GM20000 (cell line): ENCODE measurements at regions not wholly inside any gene's neighbourhood (a gene's known extent, or its start where the extent isn't known, plus 50 kb on each side); places are given as distances from the start of the nearest gene placed in this dataset.

ENCODE experiments used
- DNase-seq: peaks from one replicate; pipeline ENCODE4 v3.0.0; 2012; ENCODE audit warnings: low spot score
- TF ChIP-seq, protein P1 (sequence below): IDR thresholded peaks from 2 replicates; pipeline ENCODE4 v1.5.1; 2012; ENCODE audit warnings: mild to moderate bottlenecking, control low read depth; ENCODE audit errors: extremely low read depth, missing control alignments

DNA sequence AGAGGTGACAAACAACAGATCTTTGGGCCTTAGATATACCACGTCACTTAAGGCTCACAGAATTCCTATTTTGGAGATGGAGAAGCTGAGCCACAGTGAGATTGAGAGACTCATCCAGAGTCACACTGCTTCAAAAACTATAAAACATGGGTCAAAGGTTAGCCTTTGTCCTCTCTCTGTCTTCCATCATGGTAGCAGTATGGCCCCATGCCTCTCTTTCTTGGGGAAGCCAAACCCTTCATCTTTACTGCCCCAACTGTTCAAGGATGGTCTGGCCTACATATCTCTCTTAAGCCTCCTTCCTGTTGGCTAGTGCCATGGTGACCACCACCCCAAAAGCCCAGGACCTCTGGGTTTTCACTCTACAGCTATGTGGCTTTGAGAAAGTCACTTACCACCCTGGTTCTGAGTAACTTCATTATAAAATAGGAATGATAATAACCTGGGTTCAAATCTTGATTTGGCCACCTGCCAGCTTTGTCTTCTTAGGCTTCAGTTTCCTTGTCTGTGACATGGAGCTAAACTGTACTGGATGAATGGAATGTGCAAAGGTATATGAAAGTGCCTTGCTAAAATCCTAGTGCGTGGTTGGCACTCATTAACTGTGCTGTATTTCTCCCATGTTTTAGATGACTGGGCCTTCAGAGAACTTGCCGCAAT lies 85.9 kb upstream of the JUN start:
- TF ChIP-seq, protein P1, sequence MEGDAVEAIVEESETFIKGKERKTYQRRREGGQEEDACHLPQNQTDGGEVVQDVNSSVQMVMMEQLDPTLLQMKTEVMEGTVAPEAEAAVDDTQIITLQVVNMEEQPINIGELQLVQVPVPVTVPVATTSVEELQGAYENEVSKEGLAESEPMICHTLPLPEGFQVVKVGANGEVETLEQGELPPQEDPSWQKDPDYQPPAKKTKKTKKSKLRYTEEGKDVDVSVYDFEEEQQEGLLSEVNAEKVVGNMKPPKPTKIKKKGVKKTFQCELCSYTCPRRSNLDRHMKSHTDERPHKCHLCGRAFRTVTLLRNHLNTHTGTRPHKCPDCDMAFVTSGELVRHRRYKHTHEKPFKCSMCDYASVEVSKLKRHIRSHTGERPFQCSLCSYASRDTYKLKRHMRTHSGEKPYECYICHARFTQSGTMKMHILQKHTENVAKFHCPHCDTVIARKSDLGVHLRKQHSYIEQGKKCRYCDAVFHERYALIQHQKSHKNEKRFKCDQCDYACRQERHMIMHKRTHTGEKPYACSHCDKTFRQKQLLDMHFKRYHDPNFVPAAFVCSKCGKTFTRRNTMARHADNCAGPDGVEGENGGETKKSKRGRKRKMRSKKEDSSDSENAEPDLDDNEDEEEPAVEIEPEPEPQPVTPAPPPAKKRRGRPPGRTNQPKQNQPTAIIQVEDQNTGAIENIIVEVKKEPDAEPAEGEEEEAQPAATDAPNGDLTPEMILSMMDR: no peak
- DNase-seq: no peak

GRCh38 chr1:58870298-58870676 lies 86.4 kb upstream of the JUN start:
- no peak for DNase-seq

GRCh38 chr1:58874342-58874741 lies 90.5 kb upstream of the JUN start:
- DNase-seq: no peak
- TF ChIP-seq, protein P1: no peak

More at GRCh38 chr1:58870298-58870676, 86.4 kb upstream of the JUN start:
- TF ChIP-seq, protein P1: no peak

DNA sequence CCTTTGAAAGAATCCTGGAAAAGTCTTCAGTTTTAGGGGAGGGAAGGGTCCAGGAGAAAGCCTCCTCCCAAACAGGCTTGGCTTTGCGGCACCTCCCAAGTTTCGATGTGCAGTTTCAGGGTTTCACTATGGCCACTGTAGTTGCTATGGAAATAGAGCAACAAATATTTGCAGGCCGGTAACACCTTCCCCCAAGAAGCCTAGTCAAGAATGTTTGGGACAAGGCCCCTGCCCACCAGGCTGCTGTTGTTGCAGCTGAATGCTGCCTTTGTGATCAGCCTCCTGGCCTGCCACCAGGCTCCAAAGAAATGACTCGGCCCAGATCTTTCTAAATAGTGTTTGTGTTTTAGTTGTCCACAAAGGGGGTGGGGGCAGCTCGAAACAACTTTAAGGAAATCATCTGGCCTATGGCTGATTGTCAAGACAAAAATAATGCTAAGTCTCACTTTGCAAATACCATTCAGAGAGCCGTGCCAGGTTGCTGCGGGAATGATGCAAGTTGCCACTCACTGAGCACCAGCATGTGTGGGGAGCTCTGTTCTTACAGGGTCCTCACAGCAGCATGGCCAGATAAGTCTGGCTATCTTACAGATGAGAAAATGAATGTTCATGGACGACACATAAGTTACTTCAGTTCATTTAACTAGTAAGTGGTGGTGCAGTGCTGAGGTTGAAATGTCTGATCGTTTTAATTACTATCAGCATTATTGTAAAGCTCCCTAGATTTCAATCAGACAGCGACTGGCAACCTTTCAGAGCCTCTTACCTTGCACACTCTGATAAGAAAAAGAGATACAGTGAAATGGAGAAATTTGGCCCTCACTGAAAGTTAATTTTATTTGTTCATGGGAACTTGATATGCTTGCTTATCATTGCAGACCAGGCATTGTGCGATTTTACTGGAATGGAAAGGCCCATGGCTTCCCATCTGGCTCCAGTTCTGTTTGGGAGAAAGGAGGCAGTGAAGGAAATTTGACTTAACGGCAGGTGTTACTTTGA lies 91.2 kb upstream of the JUN start:
- DNase-seq: no peak
- TF ChIP-seq, protein P1: no peak

DNA sequence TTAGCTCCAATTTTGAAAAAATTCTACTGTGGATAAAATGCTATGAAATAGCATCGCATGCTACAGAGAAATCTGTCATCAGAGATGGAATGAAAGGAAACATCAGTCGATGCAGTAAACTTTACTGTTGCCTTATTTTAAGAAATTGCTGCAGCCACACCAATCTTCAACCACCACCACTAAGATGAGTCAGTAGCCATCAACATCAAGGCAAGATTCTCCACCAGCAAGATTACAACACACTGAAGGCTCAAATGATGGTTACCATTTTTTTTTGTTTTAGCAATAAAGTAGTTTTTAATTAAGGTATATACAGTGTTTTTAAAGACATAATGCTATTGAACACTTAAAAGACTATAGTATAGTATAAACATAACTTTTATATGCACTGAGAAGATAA lies 95.6 kb upstream of the JUN start:
- TF ChIP-seq, protein P1: no peak
- DNase-seq: no peak

DNA sequence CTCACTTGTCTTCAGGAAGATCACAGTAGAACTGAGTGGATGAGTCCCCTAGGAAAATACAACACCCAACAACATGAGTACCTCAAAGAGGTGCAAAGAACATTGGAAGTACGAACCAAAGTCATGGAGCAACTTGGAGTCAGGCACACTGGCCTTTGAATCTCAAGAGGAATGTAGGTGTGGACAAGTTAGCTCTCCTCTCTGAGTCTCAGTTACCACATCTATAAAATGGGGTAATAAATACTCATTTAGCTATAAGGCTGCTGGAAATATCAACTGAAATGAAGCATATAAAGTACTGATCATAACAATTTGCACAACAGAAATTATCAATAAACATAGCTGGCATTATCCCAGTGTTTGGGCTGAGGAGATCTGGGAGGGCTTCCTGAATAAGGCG lies 96.7 kb upstream of the JUN start:
- no peak for DNase-seq
- TF ChIP-seq, protein P1: no peak

DNA sequence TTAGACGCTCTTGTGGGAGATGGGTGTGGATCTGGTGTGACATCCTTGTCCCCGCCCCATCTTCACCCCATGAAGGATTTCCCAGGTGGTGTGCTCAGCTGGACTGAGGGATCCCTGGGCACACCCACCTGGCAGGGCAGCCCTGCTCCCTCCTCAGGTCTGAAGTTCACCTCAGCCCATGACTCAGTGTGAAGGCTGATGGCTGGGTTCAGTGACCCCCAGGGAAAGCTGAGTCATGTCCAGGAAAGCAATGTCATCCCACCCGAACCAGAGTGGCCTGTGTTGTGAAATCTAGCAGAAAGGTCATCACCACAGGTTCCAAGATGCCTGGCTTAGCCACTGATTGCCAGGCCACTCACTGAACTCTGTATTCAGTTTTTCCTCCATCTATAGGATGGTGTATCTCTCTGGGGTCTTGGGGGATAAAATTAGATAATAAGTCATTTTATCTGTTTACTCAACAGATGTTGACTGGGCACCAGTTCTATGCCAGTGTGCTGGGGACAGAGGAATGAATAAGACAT lies 97.7 kb upstream of the JUN start:
- TF ChIP-seq, protein P1: no peak
- DNase-seq: no peak
